ENCODE measurements at regions not wholly inside any gene's neighbourhood (a gene's known extent, or its start where the extent isn't known, plus 50 kb on each side); places are given as distances from the start of the nearest gene placed in this dataset.

- H3K9me3 ChIP-seq (ENCODE audit: control insufficient read depth, insufficient read depth, low read depth, low read length): no peaks in the 10 kb centered on the region
- H3K27me3 ChIP-seq (ENCODE audit: control insufficient read depth, insufficient read depth, low read length): no peaks in the 10 kb centered on the region
- in situ Hi-C loops (cut with HindIII; ENCODE audit: low pct_unique_long_range_greater_than_20kb, low sequenced_read_pairs): no loop called here
- no peak for TF ChIP-seq TCF7L2 (IDR thresholded peaks at IDR 0.05; ENCODE audit: low read depth, low read length)
- no peak for TF ChIP-seq SIN3A (IDR thresholded peaks at IDR 0.05; ENCODE audit: borderline replicate concordance, insufficient read depth, low read depth, low read length)
- no peak for TF ChIP-seq REST (IDR thresholded peaks at IDR 0.05; ENCODE audit: insufficient read depth in 1 of 2, low read depth in 2 of 2, low read length in 1 of 2)
- no peak for TF ChIP-seq POLR2AphosphoS5 (IDR thresholded peaks at IDR 0.05; ENCODE audit: low read depth, low read length)
- TF ChIP-seq CTCF (IDR thresholded peaks at IDR 0.05): no peak
- DNase-seq (ENCODE audit: low read depth, low spot score): no peak
- POLR2A ChIA-PET: no interaction called here
- CTCF ChIA-PET: no interaction called here
- ATAC-seq: no peak
- no peaks in the 10 kb centered on the region for H3K36me3 ChIP-seq (ENCODE audit: control insufficient read depth, insufficient read depth, low read length)
- no TSS peak for BruUV-seq (replicated peaks)
- intact Hi-C loops (cut with micrococcal nuclease; ENCODE audit: unreplicated experiment): no loop called here
- H3K27ac ChIP-seq (ENCODE audit: low read length): no peak overlapping the region
- H3K4me1 ChIP-seq (ENCODE audit: control insufficient read depth, insufficient read depth, low read length): no peaks in the 10 kb centered on the region
- H3K4me3 ChIP-seq (ENCODE audit: low read depth in 2 of 2, low read length in 2 of 2): no peak overlapping the region
Observed at GRCh38 chr4:136495076-136495475, 1037.2 kb downstream of the PCDH18 start.

- POLR2A ChIA-PET: no interaction called here
- ATAC-seq (no peak), DNase-seq (ENCODE audit: low read depth, low spot score) (no peak)
- no peaks in the 10 kb centered on the region for H3K9me3 ChIP-seq (ENCODE audit: control insufficient read depth, insufficient read depth, low read depth, low read length)
- no peak overlapping the region for H3K4me3 ChIP-seq (ENCODE audit: low read depth in 2 of 2, low read length in 2 of 2)
- intact Hi-C loops (cut with micrococcal nuclease; ENCODE audit: unreplicated experiment) (no loop called here), in situ Hi-C loops (cut with HindIII; ENCODE audit: low pct_unique_long_range_greater_than_20kb, low sequenced_read_pairs) (no loop called here)
- CTCF ChIA-PET: no interaction called here
- TF ChIP-seq TCF7L2 (IDR thresholded peaks at IDR 0.05; ENCODE audit: low read depth, low read length): no peak
- no peak for TF ChIP-seq CTCF (IDR thresholded peaks at IDR 0.05)
- no peak for TF ChIP-seq POLR2AphosphoS5 (IDR thresholded peaks at IDR 0.05; ENCODE audit: low read depth, low read length)
- TF ChIP-seq REST (IDR thresholded peaks at IDR 0.05; ENCODE audit: insufficient read depth in 1 of 2, low read depth in 2 of 2, low read length in 1 of 2): no peak
- TF ChIP-seq SIN3A (IDR thresholded peaks at IDR 0.05; ENCODE audit: borderline replicate concordance, insufficient read depth, low read depth, low read length): no peak
- no peaks in the 10 kb centered on the region for H3K4me1 ChIP-seq (ENCODE audit: control insufficient read depth, insufficient read depth, low read length)
- H3K36me3 ChIP-seq (ENCODE audit: control insufficient read depth, insufficient read depth, low read length): no peaks in the 10 kb centered on the region
- H3K27me3 ChIP-seq (ENCODE audit: control insufficient read depth, insufficient read depth, low read length): no peaks in the 10 kb centered on the region
- H3K27ac ChIP-seq (ENCODE audit: low read length): no peak overlapping the region
- BruUV-seq (replicated peaks): no TSS peak
Observed at GRCh38 chr4:136489101-136489500, 1043.2 kb downstream of the PCDH18 start.

Measured in Panc1 (cell line).